SW 1271 (cell line): ENCODE measurements at regions not wholly inside any gene's neighbourhood (a gene's known extent, or its start where the extent isn't known, plus 50 kb on each side); places are given as distances from the start of the nearest gene placed in this dataset.
"Not testable (repeated sequence)": the region's sequence is repeated elsewhere in the genome, so short reads cannot be mapped to it uniquely, and the experiment has no call there.

Experiments used
- DNase-seq, 2 experiments: peaks; one replicate each; lab custom pipeline; 2025; lab: John Stamatoyannopoulos, UW

GRCh38 chr6:28585335-28585734 lies 59.7 kb downstream of the GPX5 start:
- DNase-seq = no peak

- DNase-seq = no peak
Measured at GRCh38 chr6:28586324-28586723, 60.6 kb downstream of the GPX5 start.

- DNase-seq = no peak
Measured at GRCh38 chr6:28586962-28587745, 61.5 kb downstream of the GPX5 start.

GRCh38 chr6:28587746-28588075 lies 62.0 kb downstream of the GPX5 start:
- DNase-seq = no peak

GRCh38 chr6:28588666-28589065 lies 63.0 kb downstream of the GPX5 start:
- no peak for DNase-seq

- peak; percentile 94 to 95 for DNase-seq
Measured at GRCh38 chr6:28589234-28589956, 63.7 kb downstream of the GPX5 start.

- no peak for DNase-seq
Measured at GRCh38 chr6:28589957-28590349, 64.3 kb downstream of the GPX5 start.

- peak; percentile 19 to 71 for DNase-seq
Measured at GRCh38 chr6:28597217-28597835, 71.6 kb downstream of the GPX5 start.

GRCh38 chr6:28597924-28598722 lies 72.4 kb downstream of the GPX5 start:
- no peak for DNase-seq

- no peak for DNase-seq
Measured at GRCh38 chr6:28598757-28599686, 73.3 kb downstream of the GPX5 start.

GRCh38 chr6:28600245-28600644 lies 74.6 kb downstream of the GPX5 start:
- DNase-seq = no peak

GRCh38 chr6:28603891-28604290 lies 78.2 kb downstream of the GPX5 start:
- no peak for DNase-seq

GRCh38 chr6:28606424-28607391 lies 81.0 kb downstream of the GPX5 start:
- DNase-seq = peak; percentile 71 to 84

- no peak for DNase-seq
Measured at GRCh38 chr6:28607990-28608389, 82.3 kb downstream of the GPX5 start.

GRCh38 chr6:28609672-28610071 lies 84.0 kb downstream of the GPX5 start:
- no peak for DNase-seq

GRCh38 chr6:28615616-28615954 lies 89.9 kb downstream of the GPX5 start:
- no peak for DNase-seq

- no peak for DNase-seq
Measured at GRCh38 chr6:28615955-28616747, 90.5 kb downstream of the GPX5 start.

GRCh38 chr6:28618898-28619555 lies 93.3 kb downstream of the GPX5 start:
- DNase-seq = no peak

- not testable (repeated sequence) for DNase-seq
Measured at GRCh38 chr6:28621268-28621667, 95.6 kb downstream of the GPX5 start.
